HG02798 (cell line): ENCODE measurements at regions not wholly inside any gene's neighbourhood (a gene's known extent, or its start where the extent isn't known, plus 50 kb on each side); places are given as distances from the start of the nearest gene placed in this dataset.
A peak's percentile ranks its signal among the peaks of the same experiment; 100 is the strongest.

Experiments
- ATAC-seq: cut with Tn5 transposase; IDR thresholded peaks from one replicate; pipeline ENCODE4 v1.9.1; 2021; ENCODE audit warnings: mild to moderate bottlenecking; ENCODE audit not compliant: unreplicated experiment, poor library complexity

GRCh38 chr13:39100996-39101738, 62.9 kb downstream of the NHLRC3 start:
- ATAC-seq = no peak

- ATAC-seq = no peak
Measured at GRCh38 chr13:39102981-39103490, 64.8 kb downstream of the NHLRC3 start.

DNA sequence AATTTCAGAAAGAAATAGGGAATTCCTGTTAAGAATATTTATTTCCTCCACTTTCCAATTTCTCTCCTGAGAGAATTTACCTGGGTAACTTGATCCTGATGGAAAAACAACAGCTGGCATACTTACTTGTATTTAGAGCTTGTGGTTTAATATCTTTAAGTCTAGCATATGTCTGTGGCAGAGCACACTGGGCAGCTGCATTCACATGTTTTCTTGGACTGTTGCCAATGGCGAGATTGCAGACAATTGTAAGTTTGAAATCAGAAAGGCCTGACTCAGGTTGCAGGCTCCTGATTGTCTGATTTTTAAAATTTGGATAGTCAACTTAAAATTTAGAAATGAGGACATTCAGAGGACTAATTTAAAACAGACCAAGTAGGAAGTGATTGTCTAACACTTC, 66.9 kb downstream of the NHLRC3 start:
- no peak for ATAC-seq

DNA sequence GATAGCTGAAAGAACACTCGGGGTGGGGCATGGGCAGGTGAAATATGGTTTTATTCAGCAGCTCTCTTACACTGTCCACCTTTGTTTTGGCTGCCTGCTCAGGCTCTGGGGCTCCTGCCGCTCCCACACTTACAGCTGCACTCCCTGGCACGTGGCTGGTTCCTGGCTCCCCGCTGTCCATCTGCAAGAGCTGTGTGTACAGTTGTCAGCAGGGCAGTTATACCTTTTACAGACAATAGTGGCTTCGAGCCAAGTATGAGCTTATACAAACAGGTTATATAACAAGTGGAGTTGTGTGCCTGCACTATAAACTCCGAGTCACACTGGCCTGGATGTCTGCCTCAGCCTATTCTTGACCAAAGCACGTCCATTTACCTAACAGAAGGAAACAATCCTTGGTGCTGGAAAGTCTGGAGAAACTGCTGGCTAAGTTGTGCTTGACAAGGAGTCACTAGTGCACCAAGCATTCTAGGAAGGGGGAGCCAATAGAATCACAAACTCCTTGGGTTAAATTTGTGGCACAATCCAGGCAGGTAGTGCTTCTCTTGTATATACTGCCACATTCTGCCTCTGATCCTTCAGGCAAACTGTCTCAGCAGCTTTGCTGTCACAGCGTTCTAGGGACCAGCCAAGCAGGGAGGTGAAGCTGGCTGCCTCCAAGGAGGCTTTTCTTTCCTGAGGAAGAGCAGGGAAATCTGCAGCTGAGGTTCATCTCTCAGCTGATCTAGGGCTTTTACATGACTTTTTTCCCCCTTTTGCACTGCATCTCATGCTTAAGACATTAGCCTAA, 68.2 kb downstream of the NHLRC3 start:
- no peak for ATAC-seq

GRCh38 chr13:39107561-39107960, 69.3 kb downstream of the NHLRC3 start:
- no peak for ATAC-seq

DNA sequence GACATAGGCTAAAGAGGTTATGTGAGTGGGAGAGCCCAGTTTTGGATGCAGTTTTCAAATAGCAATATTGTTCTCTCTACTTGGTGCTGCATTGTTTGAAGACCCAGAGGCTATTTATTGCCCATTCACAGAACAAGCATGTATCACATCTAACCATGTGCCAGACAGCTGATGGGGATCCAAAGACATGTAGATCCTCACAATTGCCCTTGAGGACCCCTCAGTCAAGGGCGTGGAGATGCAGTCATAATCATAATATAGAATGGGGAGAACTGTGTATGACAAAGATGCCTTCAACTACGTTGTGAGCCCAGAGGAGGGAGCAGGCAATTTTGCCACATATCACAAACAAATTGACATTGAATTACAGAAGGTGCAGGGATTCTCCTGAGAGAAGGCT, 70.5 kb downstream of the NHLRC3 start:
- no peak for ATAC-seq

GRCh38 chr13:39110518-39111097, 72.4 kb downstream of the NHLRC3 start:
- no peak for ATAC-seq

- ATAC-seq = no peak
Measured at GRCh38 chr13:39111145-39111544, 72.9 kb downstream of the NHLRC3 start.

DNA sequence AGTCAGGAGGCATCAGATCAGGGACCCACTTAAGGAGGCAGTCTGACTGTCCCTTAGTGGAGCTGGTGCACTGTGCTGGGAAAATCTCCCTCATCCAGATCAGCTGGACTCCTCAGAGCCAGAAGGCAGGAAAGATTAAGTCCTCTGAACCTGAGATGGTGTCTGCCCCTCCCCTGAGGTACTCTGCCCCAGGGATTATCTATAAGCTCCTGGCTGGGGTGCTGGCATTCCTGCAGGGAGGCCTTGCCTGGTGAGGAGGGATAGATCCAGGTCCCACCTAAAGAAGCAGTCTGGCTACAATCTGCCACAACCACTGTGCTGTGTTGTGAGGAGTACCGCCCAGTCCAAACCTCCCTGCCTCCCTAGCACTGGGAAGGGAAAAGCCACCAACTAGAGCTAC, 81.2 kb downstream of the NHLRC3 start:
- ATAC-seq = no peak

DNA sequence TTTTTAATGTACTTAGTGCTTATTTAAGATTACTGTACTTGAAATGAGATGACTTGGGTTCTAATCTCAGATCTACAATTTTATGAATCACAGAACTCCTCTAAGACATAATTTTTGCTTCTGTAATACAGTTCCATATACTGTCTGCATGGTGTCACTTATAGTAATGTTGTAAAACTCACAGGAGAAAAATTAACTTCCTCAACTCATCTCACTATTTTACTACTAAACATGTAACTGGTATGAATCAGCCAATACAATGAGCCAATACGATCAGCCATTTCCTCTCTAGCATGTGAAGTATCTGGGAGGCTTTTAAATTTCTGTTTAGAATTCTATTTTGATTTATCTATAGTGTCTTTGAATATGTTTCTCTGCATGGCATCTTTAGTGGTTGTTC, 85.3 kb downstream of the NHLRC3 start:
- no peak for ATAC-seq

- no peak for ATAC-seq
Measured at GRCh38 chr13:39129213-39129612, 91.0 kb downstream of the NHLRC3 start.

DNA sequence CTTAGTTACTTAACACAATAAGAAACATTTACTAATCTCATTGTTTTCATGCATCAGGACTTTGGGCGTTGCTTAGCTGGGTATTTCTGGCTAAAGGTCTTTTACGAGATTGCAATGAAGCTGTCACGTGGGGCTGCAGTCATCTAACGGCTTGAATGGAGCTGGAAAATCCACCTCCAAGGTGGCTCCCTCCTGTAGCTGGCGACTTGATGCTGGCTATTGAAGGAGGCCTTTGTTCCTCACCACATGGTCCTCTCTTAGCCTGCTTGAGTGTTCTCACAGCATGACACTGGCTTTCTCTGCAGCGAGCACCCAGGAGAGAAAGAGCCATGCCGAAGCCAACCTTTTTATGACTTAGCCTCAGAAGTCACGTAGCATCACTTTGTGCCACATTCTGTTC, 92.0 kb downstream of the NHLRC3 start:
- no peak for ATAC-seq

DNA sequence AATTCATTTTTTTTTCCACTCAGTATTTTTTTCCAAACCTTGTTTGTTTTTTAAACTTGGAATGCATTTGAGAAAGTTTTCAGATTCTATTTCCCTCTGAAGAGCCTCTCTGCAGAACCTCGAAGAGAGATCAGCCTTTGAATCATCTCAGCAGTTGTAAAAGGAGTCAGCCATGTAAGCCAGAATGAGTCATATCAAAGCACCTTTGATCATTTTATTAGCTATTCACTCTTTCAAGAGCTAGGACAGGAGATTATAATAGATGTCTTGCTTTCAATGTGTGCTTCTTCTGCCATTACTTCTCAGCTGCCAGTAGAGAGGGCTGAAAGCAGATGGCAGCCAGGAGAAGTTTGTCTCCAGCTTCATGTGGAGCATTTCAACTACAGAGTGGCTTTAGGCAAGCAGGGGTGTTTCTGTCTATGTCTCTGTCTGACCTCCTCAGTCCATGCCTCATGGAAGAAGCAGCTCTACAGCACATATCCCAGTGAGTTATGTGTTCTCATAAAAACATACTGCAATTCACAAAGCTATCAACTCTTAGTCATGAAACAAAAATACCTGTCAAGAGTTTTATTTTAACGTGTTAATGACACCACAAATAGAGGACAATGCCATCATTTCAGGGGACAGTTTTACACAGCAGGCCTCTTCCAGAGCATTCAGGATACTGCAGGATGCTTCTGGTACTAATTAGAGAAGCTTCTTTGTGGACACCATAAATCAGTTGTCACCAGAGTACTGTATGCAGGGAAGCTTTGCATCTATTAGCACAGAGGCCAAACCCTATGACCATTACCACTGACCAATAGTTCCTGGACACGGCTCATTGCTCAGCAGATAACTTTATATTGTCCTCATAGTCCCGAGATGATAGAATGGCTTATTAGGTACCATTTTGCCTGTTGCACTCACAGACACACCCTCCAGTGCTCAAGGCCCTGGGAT, 94.3 kb downstream of the NHLRC3 start:
- ATAC-seq = no peak

GRCh38 chr13:39133781-39134180, 95.5 kb downstream of the NHLRC3 start:
- no peak for ATAC-seq

DNA sequence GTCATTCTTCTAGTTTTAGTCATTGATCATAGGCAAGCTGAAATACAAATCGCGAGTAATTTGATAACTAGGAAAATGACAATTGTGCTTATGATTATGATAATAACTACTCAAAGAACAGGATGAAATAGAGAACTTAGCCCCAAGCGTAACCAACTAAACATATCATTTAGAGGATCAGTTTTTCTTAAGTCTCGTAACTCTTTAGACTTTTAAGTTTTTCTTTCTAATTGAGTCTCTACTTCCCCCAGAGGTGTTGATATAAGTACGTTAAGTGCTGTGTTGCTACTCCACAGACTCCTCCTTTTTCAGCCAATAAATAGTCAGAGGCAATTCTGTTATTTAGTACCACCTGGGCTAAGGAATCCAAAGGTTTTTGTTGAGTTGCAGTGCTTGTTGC, 96.3 kb downstream of the NHLRC3 start:
- no peak for ATAC-seq

DNA sequence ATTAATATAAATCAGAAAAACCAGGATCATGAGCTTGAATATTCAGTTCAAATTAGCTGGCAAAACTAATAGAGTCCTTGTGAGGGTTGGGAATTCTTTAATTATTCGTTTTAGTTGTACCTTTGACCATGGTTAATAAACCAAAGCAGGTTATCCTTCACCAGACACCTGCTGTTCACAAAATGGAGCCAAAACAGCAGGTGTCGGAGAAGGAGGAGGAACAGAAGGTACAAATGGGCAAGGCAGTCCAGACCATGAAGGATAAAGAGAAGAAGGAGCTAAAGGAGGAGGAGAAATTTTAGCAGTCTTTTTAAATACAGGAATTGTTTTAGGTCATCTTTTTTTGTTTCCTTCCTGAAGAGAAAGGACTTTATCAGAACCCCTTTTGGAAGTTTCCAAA, 106.1 kb downstream of the NHLRC3 start:
- no peak for ATAC-seq

- ATAC-seq = peak; percentile 66
Measured at GRCh38 chr13:39144941-39145533, 106.8 kb downstream of the NHLRC3 start.

- ATAC-seq = no peak
Measured at GRCh38 chr13:39148513-39148961, 110.3 kb downstream of the NHLRC3 start.

DNA sequence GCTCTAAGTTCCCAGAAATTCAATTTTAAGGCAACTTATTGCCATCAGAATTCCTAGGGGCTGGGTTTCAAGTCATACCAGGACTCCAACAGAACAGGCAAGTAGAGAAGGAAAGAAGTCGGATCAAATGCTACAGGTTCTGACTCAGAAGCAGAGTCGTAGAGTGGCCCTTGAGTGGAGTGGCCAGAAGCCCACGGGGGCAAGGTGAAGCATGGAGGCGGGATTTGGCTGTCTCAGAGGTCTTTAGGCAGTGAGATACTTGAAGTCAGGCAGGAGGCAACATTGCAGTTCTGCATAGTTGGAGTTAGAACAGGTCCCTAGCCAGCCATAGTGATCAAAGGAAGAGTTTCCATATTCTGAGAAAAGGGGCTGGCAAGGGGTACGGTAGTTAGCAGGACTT, 111.6 kb downstream of the NHLRC3 start:
- no peak for ATAC-seq

DNA sequence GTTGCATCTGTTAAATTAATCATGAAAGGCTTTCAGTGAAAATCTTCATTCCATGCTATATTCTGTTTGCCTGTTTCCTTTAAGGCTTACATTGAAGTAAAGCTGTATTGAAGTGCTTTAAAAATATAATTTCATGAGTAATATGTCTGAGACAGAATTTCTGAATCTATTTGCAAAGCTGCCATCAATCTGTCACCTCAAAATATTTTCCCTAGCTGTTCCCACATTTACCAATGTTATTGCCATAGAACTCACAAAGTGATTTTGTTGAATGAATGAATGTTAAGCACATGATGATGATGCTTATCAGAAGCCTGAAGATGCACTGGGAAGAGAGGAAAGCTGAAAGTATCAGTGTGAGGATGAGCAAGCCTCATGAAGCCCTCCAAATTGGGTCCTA, 115.8 kb downstream of the NHLRC3 start:
- ATAC-seq = no peak
